ENCODE measurements at regions not wholly inside any gene's neighbourhood (a gene's known extent, or its start where the extent isn't known, plus 50 kb on each side); places are given as distances from the start of the nearest gene placed in this dataset.

GRCh38 chr7:156143158-156143557, 330.9 kb upstream of the SHH start:
- no peak for TF ChIP-seq CTCF (IDR thresholded peaks at IDR 0.05; ENCODE audit: insufficient read depth, low read length)
- TF ChIP-seq REST (IDR thresholded peaks at IDR 0.05; ENCODE audit: insufficient replicate concordance, low read depth) = no peak
- no peak for TF ChIP-seq POLR2AphosphoS5 (IDR thresholded peaks at IDR 0.05; ENCODE audit: low read depth)
- TF ChIP-seq GABPA (IDR thresholded peaks at IDR 0.05; ENCODE audit: low read depth) = no peak
- no peak for TF ChIP-seq SPI1 (IDR thresholded peaks at IDR 0.05; ENCODE audit: borderline replicate concordance, low read depth)
